HCT116 (cell line): ENCODE measurements at regions not wholly inside any gene's neighbourhood (a gene's known extent, or its start where the extent isn't known, plus 50 kb on each side); places are given as distances from the start of the nearest gene placed in this dataset.

Experiments
- ATAC-seq: fragments of 200-7000 bp; cut with Tn5 transposase; 2 replicates; pipeline ENCODE4 v1.9.1; 2020; ENCODE audit warnings: mild to moderate bottlenecking, moderate library complexity
- BruUV-seq: library from RNA; stranded (reverse); fragments of 400-500 nt; replicated peaks from 2 replicates; lab custom pipeline; 2021; lab: Mats Ljungman, UMichigan
- CTCF ChIA-PET: fragments of 300-600 bp; sonication (Branson Sonifier 250); formaldehyde crosslinking; loops from one replicate; lab custom pipeline; 2021; ENCODE audit warnings: antibody characterized with exemption; lab: Charles Lee
- POLR2A ChIA-PET: fragments of 300-600, 350-600 bp; sonication (Branson Sonifier 250); formaldehyde crosslinking; loops from one replicate; lab custom pipeline; 2021; ENCODE audit warnings: antibody characterized with exemption; lab: Charles Lee
- RAD21 ChIA-PET, 2 experiments: fragments of 300-600 bp; sonication (Branson Sonifier 250); formaldehyde crosslinking; loops; one replicate each; lab custom pipeline; 2023; ENCODE audit warnings: low total read pairs in 2 of 2; ENCODE audit not compliant: uncharacterized antibody in 2 of 2, unreplicated experiment in 2 of 2, low non-redundant PET in 1 of 2; lab: Charles Lee
- DNase-seq: peaks from one replicate; pipeline ENCODE4 v3.0.0-alpha.2; 2010; ENCODE audit warnings: low read depth, low spot score
- H2AFZ ChIP-seq: fragments of 200-600 bp; shearing (Covaris generic), sonication (generic); 2 replicates; pipeline ENCODE4 v1.6.1; 2017; ENCODE audit warnings: low read depth, mixed run types, mixed read lengths, antibody characterized with exemption, low read length; ENCODE audit not compliant: poor library complexity, severe bottlenecking
- H3K27ac ChIP-seq: 2 replicates; pipeline ENCODE4 v1.5.1; 2012; ENCODE audit warnings: low read depth, low read length
- H3K27me3 ChIP-seq: fragments of 200-600 bp; sonication (generic); 2 replicates; pipeline ENCODE4 v1.6.1; 2016; ENCODE audit warnings: mixed run types, low read length, mixed read lengths; ENCODE audit not compliant: insufficient read depth
- H3K36me3 ChIP-seq, 2 experiments: fragments of 200-500 bp in 1 of 2; fragments of 200-600 bp in 1 of 2; sonication (Bioruptor generic) in 1 of 2; sonication (generic) in 1 of 2; 2 replicates each; pipeline versions ENCODE4 v1.5.1 to v1.6.1; 2014 to 2016; ENCODE audit warnings: low read length in 2 of 2, inconsistent platforms in 1 of 2, mixed read lengths in 1 of 2, mixed run types in 1 of 2; ENCODE audit not compliant: insufficient read depth in 2 of 2, control insufficient read depth in 1 of 2
- H3K4me1 ChIP-seq, 2 experiments: fragments of 200-600 bp in 1 of 2; sonication (generic) in 1 of 2; 2 replicates each; pipeline versions ENCODE4 v1.5.1 to v1.6.1; 2012 to 2017; ENCODE audit warnings: low read length in 2 of 2, inconsistent platforms in 1 of 2, mild to moderate bottlenecking in 1 of 2, mixed read lengths in 1 of 2, mixed run types in 1 of 2, moderate library complexity in 1 of 2; ENCODE audit not compliant: insufficient read depth in 2 of 2, control insufficient read depth in 1 of 2
- H3K4me2 ChIP-seq: fragments of 200-600 bp; sonication (generic); 2 replicates; pipeline ENCODE4 v1.6.1; 2017; ENCODE audit warnings: mixed run types, low read length, mixed read lengths
- H3K4me3 ChIP-seq, 2 experiments: fragments of 200-600 bp in 1 of 2; sonication (generic) in 1 of 2; replicated peaks in 1 of 2; 2 replicates each; pipeline ENCODE4 v1.5.1; 2011 to 2016; ENCODE audit warnings: low read length in 2 of 2, control low read depth in 1 of 2, low read depth in 1 of 2, mild to moderate bottlenecking in 1 of 2, mixed read lengths in 1 of 2, mixed run types in 1 of 2
- H3K79me2 ChIP-seq: fragments of 200-600 bp; sonication (generic); 2 replicates; pipeline ENCODE4 v1.6.1; 2017; ENCODE audit warnings: mild to moderate bottlenecking, mixed run types, low read length, moderate library complexity, mixed read lengths; ENCODE audit not compliant: insufficient read depth
- H3K9ac ChIP-seq: fragments of 200-600 bp; sonication (generic); 2 replicates; pipeline ENCODE4 v1.6.1; 2016; ENCODE audit warnings: low read length, mixed read lengths
- H3K9me2 ChIP-seq: fragments of 200-600 bp; sonication (generic), shearing (Covaris generic); 2 replicates; pipeline ENCODE4 v1.6.1; 2017; ENCODE audit warnings: mixed run types, mild to moderate bottlenecking, moderate library complexity; ENCODE audit not compliant: insufficient read depth
- H3K9me3 ChIP-seq, 2 experiments: fragments of 200-500 bp in 1 of 2; fragments of 200-600 bp in 1 of 2; sonication (Bioruptor generic) in 1 of 2; sonication (generic) in 1 of 2; 2 replicates each; pipeline ENCODE4 v1.6.1; 2014 to 2017; ENCODE audit warnings: low read length in 2 of 2, mixed read lengths in 2 of 2, inconsistent platforms in 1 of 2, low read depth in 1 of 2, mild to moderate bottlenecking in 1 of 2, mixed run types in 1 of 2, moderate library complexity in 1 of 2; ENCODE audit not compliant: control insufficient read depth in 1 of 2, insufficient read depth in 1 of 2
- H4K20me1 ChIP-seq: fragments of 200-600 bp; sonication (generic), shearing (Covaris generic); 2 replicates; pipeline ENCODE4 v1.6.1; 2017; ENCODE audit warnings: mixed run types, mild to moderate bottlenecking, moderate library complexity; ENCODE audit not compliant: insufficient read depth
- CBX3 ChIP-seq: IDR thresholded peaks from 2 replicates; pipeline ENCODE4 v1.6.1; 2012; ENCODE audit warnings: low read depth
- EGR1 ChIP-seq: IDR thresholded peaks from 2 replicates; pipeline ENCODE4 v1.6.1; 2012; ENCODE audit warnings: low read depth
- EZH2 ChIP-seq: fragments of 200-600 bp; sonication (generic); IDR thresholded peaks from 2 replicates; pipeline ENCODE4 v1.6.1; 2017; ENCODE audit warnings: antibody characterized with exemption, mixed run types
- FOSL1 ChIP-seq: IDR thresholded peaks from 2 replicates; pipeline ENCODE4 v1.6.1; 2012; ENCODE audit warnings: low read depth
- JUND ChIP-seq: IDR thresholded peaks from 2 replicates; pipeline ENCODE4 v1.6.1; 2012
- POLR2A ChIP-seq: IDR thresholded peaks from 2 replicates; pipeline ENCODE4 v1.7.0; 2011; ENCODE audit warnings: borderline replicate concordance; ENCODE audit not compliant: insufficient read depth, insufficient read length; ENCODE audit errors: extremely low read depth
- POLR2AphosphoS5 ChIP-seq: IDR thresholded peaks from 2 replicates; pipeline ENCODE4 v1.6.1; 2011; ENCODE audit warnings: mild to moderate bottlenecking, low read depth, low read length, moderate library complexity
- SIN3A ChIP-seq: IDR thresholded peaks from 2 replicates; pipeline ENCODE4 v1.6.1; 2012; ENCODE audit warnings: low read depth
- YY1 ChIP-seq: IDR thresholded peaks from 2 replicates; pipeline ENCODE4 v1.6.1; 2011; ENCODE audit warnings: low read length, low read depth, moderate library complexity, mild to moderate bottlenecking; ENCODE audit not compliant: insufficient replicate concordance; ENCODE audit errors: extremely low read depth
- intact Hi-C: fragments of 100-400 bp; cut with micrococcal nuclease; formaldehyde crosslinking; loops from 2 replicates; pipeline ENCODE4 v1.10.0; 2022
- TF ChIP-seq, protein P1 (sequence below): IDR thresholded peaks from 2 replicates; pipeline ENCODE4 v1.6.1; 2011; ENCODE audit warnings: mild to moderate bottlenecking, low read length, moderate library complexity; ENCODE audit not compliant: insufficient replicate concordance; ENCODE audit errors: extremely low read depth
- TF ChIP-seq, protein P2 (sequence below), 3 experiments: fragments of 200-600 bp in 1 of 3; sonication (generic) in 1 of 3; IDR thresholded peaks in 2 of 3; conservative IDR thresholded peaks in 1 of 3; 2 replicates each; pipeline ENCODE4 v1.5.1; 2012 to 2017; ENCODE audit warnings: low read depth in 2 of 3, low read length in 2 of 3, antibody characterized with exemption in 1 of 3, borderline replicate concordance in 1 of 3, control low read depth in 1 of 3, mild to moderate bottlenecking in 1 of 3, mixed read lengths in 1 of 3, mixed run types in 1 of 3, moderate library complexity in 1 of 3; ENCODE audit not compliant: insufficient read depth in 1 of 3
- TF ChIP-seq, protein P3 (sequence below): IDR thresholded peaks from 2 replicates; pipeline ENCODE4 v1.6.1; 2012
- TF ChIP-seq, protein P4 (sequence below): IDR thresholded peaks from 2 replicates; pipeline ENCODE4 v1.6.1; 2012

DNA sequence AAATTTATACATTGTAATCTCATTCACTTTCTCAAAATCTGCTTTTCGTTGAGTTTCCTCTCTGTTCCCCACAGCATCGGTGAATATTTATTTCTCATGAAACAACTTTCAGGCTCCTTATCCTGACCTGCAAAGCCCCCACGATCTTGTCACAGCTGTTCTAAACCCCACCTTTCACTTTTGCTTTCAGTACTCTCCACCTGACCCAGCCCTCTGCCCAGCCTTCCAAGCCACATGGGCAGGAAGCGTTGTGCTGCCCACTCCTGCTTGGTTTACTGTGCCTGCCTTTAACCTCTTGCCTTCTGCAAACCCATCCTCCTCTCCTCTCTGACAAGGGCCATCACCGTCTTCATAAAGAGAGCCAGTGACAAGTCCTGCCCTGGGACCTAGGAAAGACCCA lies 262.5 kb downstream of the GALR1 start (continued):
- TF ChIP-seq, protein P1, sequence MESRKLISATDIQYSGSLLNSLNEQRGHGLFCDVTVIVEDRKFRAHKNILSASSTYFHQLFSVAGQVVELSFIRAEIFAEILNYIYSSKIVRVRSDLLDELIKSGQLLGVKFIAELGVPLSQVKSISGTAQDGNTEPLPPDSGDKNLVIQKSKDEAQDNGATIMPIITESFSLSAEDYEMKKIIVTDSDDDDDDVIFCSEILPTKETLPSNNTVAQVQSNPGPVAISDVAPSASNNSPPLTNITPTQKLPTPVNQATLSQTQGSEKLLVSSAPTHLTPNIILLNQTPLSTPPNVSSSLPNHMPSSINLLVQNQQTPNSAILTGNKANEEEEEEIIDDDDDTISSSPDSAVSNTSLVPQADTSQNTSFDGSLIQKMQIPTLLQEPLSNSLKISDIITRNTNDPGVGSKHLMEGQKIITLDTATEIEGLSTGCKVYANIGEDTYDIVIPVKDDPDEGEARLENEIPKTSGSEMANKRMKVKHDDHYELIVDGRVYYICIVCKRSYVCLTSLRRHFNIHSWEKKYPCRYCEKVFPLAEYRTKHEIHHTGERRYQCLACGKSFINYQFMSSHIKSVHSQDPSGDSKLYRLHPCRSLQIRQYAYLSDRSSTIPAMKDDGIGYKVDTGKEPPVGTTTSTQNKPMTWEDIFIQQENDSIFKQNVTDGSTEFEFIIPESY, result no peak
- TF ChIP-seq YY1 (no peak), SIN3A (no peak)

DNA sequence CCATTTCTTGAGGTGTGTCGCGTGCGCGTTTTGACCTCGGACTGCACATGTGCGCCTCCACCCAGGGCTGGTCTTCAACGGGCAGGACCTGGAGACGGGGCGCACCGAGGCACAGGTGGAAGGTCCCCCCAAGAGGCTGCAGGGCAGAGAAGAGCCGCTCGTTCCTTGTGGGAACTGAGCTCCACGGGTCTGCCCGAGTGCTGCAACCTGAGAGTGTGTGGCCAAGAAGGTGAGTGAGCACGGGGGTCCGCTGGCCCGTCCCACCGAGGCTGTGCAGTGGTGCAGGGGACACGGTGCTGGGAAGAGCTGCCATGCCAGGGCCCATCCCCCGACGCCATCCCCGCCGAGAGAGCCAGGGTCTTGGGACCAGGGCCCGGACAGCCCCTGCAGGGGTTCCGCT lies 268.3 kb downstream of the GALR1 start:
- TF ChIP-seq EGR1 (no peak), CBX3 (no peak), JUND (no peak), FOSL1 (no peak), POLR2A (no peak), EZH2 (no peak), YY1 (no peak), SIN3A (no peak), POLR2AphosphoS5 (no peak)
- TF ChIP-seq, protein P2, sequence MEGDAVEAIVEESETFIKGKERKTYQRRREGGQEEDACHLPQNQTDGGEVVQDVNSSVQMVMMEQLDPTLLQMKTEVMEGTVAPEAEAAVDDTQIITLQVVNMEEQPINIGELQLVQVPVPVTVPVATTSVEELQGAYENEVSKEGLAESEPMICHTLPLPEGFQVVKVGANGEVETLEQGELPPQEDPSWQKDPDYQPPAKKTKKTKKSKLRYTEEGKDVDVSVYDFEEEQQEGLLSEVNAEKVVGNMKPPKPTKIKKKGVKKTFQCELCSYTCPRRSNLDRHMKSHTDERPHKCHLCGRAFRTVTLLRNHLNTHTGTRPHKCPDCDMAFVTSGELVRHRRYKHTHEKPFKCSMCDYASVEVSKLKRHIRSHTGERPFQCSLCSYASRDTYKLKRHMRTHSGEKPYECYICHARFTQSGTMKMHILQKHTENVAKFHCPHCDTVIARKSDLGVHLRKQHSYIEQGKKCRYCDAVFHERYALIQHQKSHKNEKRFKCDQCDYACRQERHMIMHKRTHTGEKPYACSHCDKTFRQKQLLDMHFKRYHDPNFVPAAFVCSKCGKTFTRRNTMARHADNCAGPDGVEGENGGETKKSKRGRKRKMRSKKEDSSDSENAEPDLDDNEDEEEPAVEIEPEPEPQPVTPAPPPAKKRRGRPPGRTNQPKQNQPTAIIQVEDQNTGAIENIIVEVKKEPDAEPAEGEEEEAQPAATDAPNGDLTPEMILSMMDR (IDR thresholded peaks at IDR 0.05 in 2 of 3, conservative IDR thresholded peaks at IDR 0.05 in 1 of 3; ENCODE audit: borderline replicate concordance in 1 of 3, insufficient read depth in 1 of 3, low read depth in 2 of 3, low read length in 2 of 3), result no peak
- TF ChIP-seq, protein P3, sequence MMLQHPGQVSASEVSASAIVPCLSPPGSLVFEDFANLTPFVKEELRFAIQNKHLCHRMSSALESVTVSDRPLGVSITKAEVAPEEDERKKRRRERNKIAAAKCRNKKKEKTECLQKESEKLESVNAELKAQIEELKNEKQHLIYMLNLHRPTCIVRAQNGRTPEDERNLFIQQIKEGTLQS, result no peak
- TF ChIP-seq, protein P4, sequence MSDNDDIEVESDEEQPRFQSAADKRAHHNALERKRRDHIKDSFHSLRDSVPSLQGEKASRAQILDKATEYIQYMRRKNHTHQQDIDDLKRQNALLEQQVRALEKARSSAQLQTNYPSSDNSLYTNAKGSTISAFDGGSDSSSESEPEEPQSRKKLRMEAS, result no peak
- Histone ChIP-seq H3K36me3 (no peaks in the 10 kb centered on the region), H2AFZ (no peak overlapping the region), H3K4me1 (no peaks in the 10 kb centered on the region), H3K79me2 (no peaks in the 10 kb centered on the region), H3K27me3 (no peaks in the 10 kb centered on the region), H3K27ac (no peak overlapping the region), H4K20me1 (no peaks in the 10 kb centered on the region), H3K4me2 (no peak overlapping the region), H3K9me3 (peaks cover 7 to 25% of the 10 kb centered on the region in 2 experiments; a peak in 3 of 4 replicates), H3K9ac (no peak overlapping the region), H3K9me2 (no peaks in the 10 kb centered on the region), H3K4me3 (no peak overlapping the region)
- ChIA-PET CTCF (no interaction called here), POLR2A (no interaction called here), RAD21 (no interaction called here)
- intact Hi-C loops, result no loop called here
- no TSS peak for BruUV-seq
- no peak for DNase-seq
- ATAC-seq, result no peak
